ENCODE measurements at regions not wholly inside any gene's neighbourhood (a gene's known extent, or its start where the extent isn't known, plus 50 kb on each side); places are given as distances from the start of the nearest gene placed in this dataset.

DNA sequence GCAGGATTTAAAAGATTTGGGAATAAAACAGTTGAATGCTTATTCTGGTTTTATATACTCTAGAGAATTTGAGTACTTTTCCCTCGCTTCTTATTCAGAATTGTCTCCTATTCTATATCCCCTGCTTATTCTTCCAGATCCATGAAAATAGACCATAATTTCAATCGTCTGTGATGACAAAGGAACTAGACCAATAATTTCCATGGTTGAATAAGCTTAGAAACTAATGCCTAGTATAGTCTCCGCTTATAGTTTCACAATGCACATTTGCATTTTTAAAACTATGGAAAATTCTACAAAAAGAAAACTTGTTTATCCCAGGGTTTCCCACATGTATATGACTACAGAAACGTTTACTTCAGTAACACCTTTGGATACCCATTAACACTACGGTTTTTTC, 247.4 kb upstream of the NR5A2 start:
- TF ChIP-seq, protein P1, sequence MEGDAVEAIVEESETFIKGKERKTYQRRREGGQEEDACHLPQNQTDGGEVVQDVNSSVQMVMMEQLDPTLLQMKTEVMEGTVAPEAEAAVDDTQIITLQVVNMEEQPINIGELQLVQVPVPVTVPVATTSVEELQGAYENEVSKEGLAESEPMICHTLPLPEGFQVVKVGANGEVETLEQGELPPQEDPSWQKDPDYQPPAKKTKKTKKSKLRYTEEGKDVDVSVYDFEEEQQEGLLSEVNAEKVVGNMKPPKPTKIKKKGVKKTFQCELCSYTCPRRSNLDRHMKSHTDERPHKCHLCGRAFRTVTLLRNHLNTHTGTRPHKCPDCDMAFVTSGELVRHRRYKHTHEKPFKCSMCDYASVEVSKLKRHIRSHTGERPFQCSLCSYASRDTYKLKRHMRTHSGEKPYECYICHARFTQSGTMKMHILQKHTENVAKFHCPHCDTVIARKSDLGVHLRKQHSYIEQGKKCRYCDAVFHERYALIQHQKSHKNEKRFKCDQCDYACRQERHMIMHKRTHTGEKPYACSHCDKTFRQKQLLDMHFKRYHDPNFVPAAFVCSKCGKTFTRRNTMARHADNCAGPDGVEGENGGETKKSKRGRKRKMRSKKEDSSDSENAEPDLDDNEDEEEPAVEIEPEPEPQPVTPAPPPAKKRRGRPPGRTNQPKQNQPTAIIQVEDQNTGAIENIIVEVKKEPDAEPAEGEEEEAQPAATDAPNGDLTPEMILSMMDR (IDR thresholded peaks at IDR 0.05; ENCODE audit: extremely low read depth, insufficient read depth, missing control alignments) = no peak
- in situ Hi-C loops (cut with MboI; ENCODE audit: low pct_unique_long_range_greater_than_20kb, low sequenced_read_pairs, unreplicated experiment) = no loop called here
- DNase-seq (ENCODE audit: low spot score) = no peak

DNA sequence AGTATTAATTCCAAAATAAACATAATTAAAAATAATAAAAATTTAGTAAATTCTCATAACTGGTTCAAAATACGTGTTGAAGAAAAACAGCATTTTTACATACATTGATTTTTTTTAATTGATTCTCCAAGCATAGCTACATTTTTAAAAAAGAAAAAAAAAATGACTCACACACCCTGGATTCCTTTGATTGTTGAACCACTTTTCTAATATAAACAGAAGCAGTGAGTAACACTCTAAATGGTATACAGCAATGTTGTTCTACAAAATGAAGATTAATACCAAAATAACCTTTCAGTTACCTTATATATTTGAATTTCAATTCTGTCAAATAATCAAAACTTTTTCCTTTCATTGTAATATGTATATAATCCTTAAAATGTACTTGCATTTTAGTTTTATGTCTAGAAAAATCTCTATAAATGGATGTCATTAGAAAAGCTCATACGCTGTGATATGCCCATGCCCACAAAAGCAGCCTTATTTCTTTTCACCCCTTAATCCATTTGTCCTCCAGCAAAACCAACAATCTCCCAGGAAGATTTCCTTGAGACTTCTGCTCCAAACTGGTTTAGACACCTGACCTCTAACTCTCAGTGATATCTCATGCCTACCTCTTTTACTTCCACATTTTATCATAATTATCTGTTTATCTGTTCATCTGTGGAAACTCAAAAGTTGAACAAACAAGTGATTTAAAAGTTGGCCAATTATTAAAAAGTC, 246.4 kb upstream of the NR5A2 start:
- DNase-seq (ENCODE audit: low spot score) = no peak
- TF ChIP-seq, protein P1 (IDR thresholded peaks at IDR 0.05; ENCODE audit: extremely low read depth, insufficient read depth, missing control alignments) = no peak
- in situ Hi-C loops (cut with MboI; ENCODE audit: low pct_unique_long_range_greater_than_20kb, low sequenced_read_pairs, unreplicated experiment) = no loop called here

DNA sequence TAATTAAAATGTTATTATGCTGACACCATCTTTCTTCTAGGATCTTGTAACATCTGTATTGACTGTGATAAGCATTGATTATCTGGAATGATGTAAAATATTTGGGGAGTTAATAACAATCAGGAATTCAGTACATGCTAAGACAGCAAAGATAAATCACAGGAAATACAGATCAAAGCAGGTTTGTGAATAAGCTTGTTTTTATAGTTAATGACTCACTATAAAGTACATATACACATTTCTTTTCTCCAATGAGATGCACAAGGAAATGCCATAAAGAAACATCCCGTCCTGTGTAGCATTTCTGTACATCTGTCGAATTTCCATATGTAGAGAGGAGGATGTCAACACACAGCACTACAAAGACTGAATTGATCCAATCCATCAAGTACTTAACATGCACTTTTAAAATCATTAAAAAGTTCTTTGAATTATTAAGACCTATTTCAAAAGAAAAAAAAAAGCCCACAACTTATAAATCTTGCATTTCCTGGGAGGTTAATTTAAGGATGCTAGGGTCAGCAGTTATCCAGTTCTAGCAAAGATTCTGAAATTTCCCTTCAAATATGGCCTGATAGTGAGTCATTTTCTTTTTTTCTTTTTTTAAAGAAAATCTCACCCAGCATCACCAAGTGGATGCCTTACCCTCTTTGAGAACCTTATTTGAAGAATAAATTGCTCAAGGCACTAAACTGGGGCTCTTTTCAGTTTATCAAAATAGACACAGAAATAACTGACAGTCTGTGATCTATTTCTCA, 243.2 kb upstream of the NR5A2 start:
- in situ Hi-C loops (cut with MboI; ENCODE audit: low pct_unique_long_range_greater_than_20kb, low sequenced_read_pairs, unreplicated experiment) = no loop called here
- DNase-seq (ENCODE audit: low spot score) = no peak
- TF ChIP-seq, protein P1 (IDR thresholded peaks at IDR 0.05; ENCODE audit: extremely low read depth, insufficient read depth, missing control alignments) = no peak

DNA sequence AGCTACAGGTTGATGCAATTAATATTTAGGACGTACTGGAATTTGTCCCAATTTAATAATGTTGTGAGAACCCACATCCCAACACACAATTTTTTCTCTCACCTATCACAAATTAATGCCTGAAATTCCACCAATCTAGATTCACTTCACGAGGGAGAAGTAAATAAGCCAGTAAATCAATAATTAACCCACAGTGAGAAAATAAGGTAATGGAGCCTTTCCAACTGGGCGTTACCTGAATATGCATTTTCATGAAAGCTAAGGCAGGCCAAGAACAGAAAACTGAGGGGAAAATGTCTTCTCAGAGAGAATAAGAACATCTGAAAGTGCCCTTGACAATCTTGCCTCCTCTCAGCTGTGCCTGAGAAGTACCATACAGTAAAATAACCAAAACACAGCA, 240.8 kb upstream of the NR5A2 start:
- DNase-seq (ENCODE audit: low spot score) = no peak
- TF ChIP-seq, protein P1 (IDR thresholded peaks at IDR 0.05; ENCODE audit: extremely low read depth, insufficient read depth, missing control alignments) = no peak
- in situ Hi-C loops (cut with MboI; ENCODE audit: low pct_unique_long_range_greater_than_20kb, low sequenced_read_pairs, unreplicated experiment) = no loop called here

DNA sequence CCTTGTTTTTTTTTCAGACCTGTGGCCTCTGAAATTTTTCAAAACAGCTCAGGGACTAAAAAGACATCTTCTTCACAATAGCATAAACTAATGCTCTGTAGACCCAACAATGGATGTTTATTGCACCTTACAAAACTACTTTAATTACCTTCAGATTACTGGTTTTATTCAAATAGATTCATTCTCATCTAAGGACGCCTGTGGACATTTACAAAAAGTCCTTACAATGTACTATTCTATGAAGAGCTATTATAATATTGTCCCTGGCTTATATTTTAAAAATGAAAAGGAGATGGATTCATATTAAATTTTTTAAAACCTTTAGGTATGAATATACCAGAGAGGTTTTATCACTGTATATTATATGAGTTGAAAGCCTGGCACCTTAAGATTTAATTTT, 238.4 kb upstream of the NR5A2 start:
- in situ Hi-C loops (cut with MboI; ENCODE audit: low pct_unique_long_range_greater_than_20kb, low sequenced_read_pairs, unreplicated experiment) = no loop called here
- TF ChIP-seq, protein P1 (IDR thresholded peaks at IDR 0.05; ENCODE audit: extremely low read depth, insufficient read depth, missing control alignments) = no peak
- no peak for DNase-seq (ENCODE audit: low spot score)

DNA sequence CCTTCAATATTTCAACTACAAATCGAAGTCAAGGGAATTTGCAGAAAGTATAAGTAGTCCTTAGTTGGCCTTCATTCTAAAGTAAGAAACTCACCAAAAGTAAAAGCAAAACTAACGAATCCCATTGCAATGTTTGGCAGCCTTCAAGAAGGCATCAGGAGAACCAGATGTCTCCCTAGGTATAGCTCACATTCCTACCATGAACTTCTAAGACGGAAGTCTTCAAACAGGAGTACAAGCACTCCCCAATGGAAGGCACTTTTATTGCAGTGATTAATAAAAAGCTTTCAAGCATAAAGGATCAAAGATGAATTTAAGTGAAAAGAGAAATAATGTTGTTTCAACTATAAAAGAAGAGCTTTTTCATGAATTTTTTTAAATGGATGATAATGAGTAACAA, 236.0 kb upstream of the NR5A2 start:
- TF ChIP-seq, protein P1 (IDR thresholded peaks at IDR 0.05; ENCODE audit: extremely low read depth, insufficient read depth, missing control alignments) = no peak
- in situ Hi-C loops (cut with MboI; ENCODE audit: low pct_unique_long_range_greater_than_20kb, low sequenced_read_pairs, unreplicated experiment) = no loop called here

More for the DNA sequence above, 236.0 kb upstream of the NR5A2 start:
- DNase-seq (ENCODE audit: low spot score) = no peak

All from GM13977 (cell line).